ENCODE measurements at regions not wholly inside any gene's neighbourhood (a gene's known extent, or its start where the extent isn't known, plus 50 kb on each side); places are given as distances from the start of the nearest gene placed in this dataset.
"Not testable (repeated sequence)": the region's sequence is repeated elsewhere in the genome, so short reads cannot be mapped to it uniquely, and the experiment has no call there.

- DNase-seq = no peak
Measured at GRCh38 chr12:13328535-13328934, 132.0 kb downstream of the EMP1 start.

GRCh38 chr12:13326076-13326475 lies 129.6 kb downstream of the EMP1 start:
- DNase-seq = no peak

- not testable (repeated sequence) for DNase-seq
Measured at GRCh38 chr12:13325037-13325436, 128.5 kb downstream of the EMP1 start.

- DNase-seq = no peak
Measured at GRCh38 chr12:13318231-13319015, 121.9 kb downstream of the EMP1 start.

GRCh38 chr12:13316587-13317246 lies 120.2 kb downstream of the EMP1 start:
- DNase-seq = no peak

GRCh38 chr12:13313886-13314285 lies 117.4 kb downstream of the EMP1 start:
- no peak for DNase-seq

GRCh38 chr12:13311551-13311950 lies 115.0 kb downstream of the EMP1 start:
- no peak for DNase-seq

- DNase-seq = no peak
Measured at GRCh38 chr12:13307143-13307816, 110.8 kb downstream of the EMP1 start.

GRCh38 chr12:13304924-13305323 lies 108.4 kb downstream of the EMP1 start:
- DNase-seq = no peak

- DNase-seq = no peak
Measured at GRCh38 chr12:13299457-13299856, 102.9 kb downstream of the EMP1 start.

GRCh38 chr12:13293096-13293495 lies 96.6 kb downstream of the EMP1 start:
- peak; percentile 37 for DNase-seq

GRCh38 chr12:13289653-13290289 lies 93.2 kb downstream of the EMP1 start:
- no peak for DNase-seq

- DNase-seq = no peak
Measured at GRCh38 chr12:13288937-13289652, 92.6 kb downstream of the EMP1 start.

GRCh38 chr12:13288501-13288900 lies 92.0 kb downstream of the EMP1 start:
- no peak for DNase-seq

- DNase-seq = no peak
Measured at GRCh38 chr12:13283867-13284266, 87.3 kb downstream of the EMP1 start.

- DNase-seq = no peak
Measured at GRCh38 chr12:13282861-13283260, 86.3 kb downstream of the EMP1 start.

- DNase-seq = no peak
Measured at GRCh38 chr12:13278249-13278787, 81.8 kb downstream of the EMP1 start.

GRCh38 chr12:13277293-13277692 lies 80.8 kb downstream of the EMP1 start:
- DNase-seq = no peak

GRCh38 chr12:13275241-13276085 lies 78.9 kb downstream of the EMP1 start:
- DNase-seq = peak; percentile 17

GRCh38 chr12:13273850-13274249 lies 77.3 kb downstream of the EMP1 start:
- DNase-seq = no peak

GRCh38 chr12:13273097-13273496 lies 76.6 kb downstream of the EMP1 start:
- no peak for DNase-seq

GRCh38 chr12:13270817-13271216 lies 74.3 kb downstream of the EMP1 start:
- DNase-seq = no peak

All from NCI-H524 treated with DMSO at 0.1 percent for 48 hours (cell line).